Right lobe of liver (tissue), 4 donors: ENCODE measurements at regions not wholly inside any gene's neighbourhood (a gene's known extent, or its start where the extent isn't known, plus 50 kb on each side); places are given as distances from the start of the nearest gene placed in this dataset.

ENCODE experiments used
- CTCF ChIP-seq, 4 donors: fragments of 200-600 bp in 3 of 4; fragments of 450-650 bp in 1 of 4; IDR thresholded peaks; one replicate each; pipeline versions ENCODE4 v1.5.1 to v1.8.0; 2016 to 2022; ENCODE audit warnings: antibody characterized with exemption in 4 of 4, mild to moderate bottlenecking in 2 of 4
- POLR2A ChIP-seq: fragments of 450-650 bp; IDR thresholded peaks from one replicate; pipeline ENCODE4 v1.6.1; 2017; ENCODE audit warnings: antibody characterized with exemption, mild to moderate bottlenecking
- donor health status: DM: no; HTN: no; CAD: no.
- donor health status: DM: no; HTN: no; CAD: no.
- donor health status: DM: no; HTN: yes; CAD: no.

DNA sequence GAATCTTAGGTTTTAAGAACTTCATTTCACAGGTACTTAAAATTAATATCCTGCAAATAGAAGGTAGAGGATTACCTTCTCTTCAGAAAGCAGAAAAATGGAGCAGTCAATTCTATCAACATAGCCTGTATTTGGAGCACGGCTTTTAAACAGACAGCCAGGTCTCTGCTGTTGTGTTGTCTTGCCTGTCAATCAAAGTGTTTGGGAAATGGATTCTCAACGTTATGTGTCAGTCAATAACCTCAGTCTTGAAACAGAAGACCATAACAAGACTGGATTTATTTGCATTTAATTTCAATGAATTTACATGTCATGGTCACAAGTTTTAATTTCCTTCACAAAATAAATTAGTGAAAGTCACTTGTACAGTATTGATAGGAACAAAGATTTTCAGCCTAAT, 51.9 kb upstream of the KRR1 start:
- TF ChIP-seq POLR2A (no peak), CTCF (IDR thresholded peaks at IDR 0.05) (no peak)
